Muscle of leg (tissue), 3 donors: ENCODE measurements at regions not wholly inside any gene's neighbourhood (a gene's known extent, or its start where the extent isn't known, plus 50 kb on each side); places are given as distances from the start of the nearest gene placed in this dataset.
A peak's percentile ranks its signal among the peaks of the same experiment; 100 is the strongest.

Experiments
- DNase-seq: peaks from one replicate; pipeline ENCODE4 v3.0.0; 2013
- H3K27ac ChIP-seq: one replicate; pipeline ENCODE4 v1.5.1; 2013; ENCODE audit warnings: mild to moderate bottlenecking, low read length, control low read depth
- H3K27me3 ChIP-seq: one replicate; pipeline ENCODE4 v1.6.1; 2013; ENCODE audit warnings: low read length; ENCODE audit not compliant: control insufficient read depth, insufficient read depth
- H3K36me3 ChIP-seq: one replicate; pipeline ENCODE4 v1.6.1; 2013; ENCODE audit warnings: low read length; ENCODE audit not compliant: control insufficient read depth, insufficient read depth
- H3K4me1 ChIP-seq: one replicate; pipeline ENCODE4 v1.6.1; 2013; ENCODE audit warnings: low read length; ENCODE audit not compliant: control insufficient read depth, insufficient read depth
- H3K4me3 ChIP-seq: one replicate; pipeline ENCODE4 v1.5.1; 2013; ENCODE audit warnings: low read length, control low read depth
- H3K9me3 ChIP-seq: replicated peaks from 2 replicates; pipeline ENCODE4 v1.6.1; 2013; ENCODE audit warnings: low read depth, low read length; ENCODE audit not compliant: control insufficient read depth
- WGBS: methylation state at CpG from one replicate; pipeline ENCODE4 v1.1.5; 2013; ENCODE audit warnings: missing lambda C conversion rate; ENCODE audit not compliant: insufficient coverage; 5-methylcytosine and 5-hydroxymethylcytosine counted together

DNA sequence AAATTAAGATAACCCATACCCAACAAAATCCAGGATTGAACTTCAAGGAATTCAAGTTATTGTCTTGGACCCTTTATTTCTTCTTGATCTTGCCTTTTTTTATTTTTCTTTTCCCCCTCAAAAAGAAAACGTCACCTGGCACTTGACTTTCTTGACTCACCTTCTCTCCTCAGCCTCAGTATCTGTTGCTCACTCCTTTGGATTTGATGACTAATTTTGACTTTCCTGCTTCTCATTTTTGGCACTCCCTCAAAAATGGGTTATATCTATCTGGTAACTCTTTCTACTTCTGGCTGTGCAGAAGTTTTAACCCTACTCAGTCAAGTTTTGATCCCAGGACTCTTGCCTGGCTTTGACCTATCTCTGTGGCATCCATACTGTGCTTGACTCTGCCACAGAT is 66.6 kb upstream of the SPATA31D4 start:
- 60% methylated on average over 1 of the region's 1 CpG for WGBS
- Histone ChIP-seq H3K36me3 (no peaks in the 10 kb centered on the region), H3K9me3 (no peaks in the 10 kb centered on the region), H3K4me3 (no peak overlapping the region), H3K4me1 (no peaks in the 10 kb centered on the region), H3K27me3 (no peaks in the 10 kb centered on the region), H3K27ac (no peak overlapping the region)
- no peak for DNase-seq

DNA sequence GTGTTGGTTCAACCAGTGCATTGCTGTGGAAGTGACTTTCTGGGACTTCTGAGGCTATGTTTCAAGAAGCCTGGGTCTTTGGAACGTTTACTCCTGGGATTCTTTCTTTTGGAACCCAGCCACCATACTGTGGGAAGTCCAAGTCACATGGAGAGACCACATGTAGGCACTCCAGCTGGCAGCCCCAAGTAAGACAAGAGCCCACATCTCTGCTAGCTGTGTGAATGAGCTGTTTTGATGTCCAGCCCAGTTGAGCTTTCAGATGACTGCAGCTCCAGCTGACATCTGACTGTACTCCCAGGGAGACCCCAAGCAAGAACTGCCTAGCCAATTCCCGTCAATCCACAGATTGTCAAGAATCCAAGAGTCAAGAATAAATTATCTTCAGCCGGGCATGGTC is 60.1 kb upstream of the SPATA31D4 start:
- no peaks in the 10 kb centered on the region for H3K36me3 ChIP-seq
- no peaks in the 10 kb centered on the region for H3K4me1 ChIP-seq
- no peaks in the 10 kb centered on the region for H3K9me3 ChIP-seq
- no peak overlapping the region for H3K27ac ChIP-seq
- DNase-seq, result no peak
- no peaks in the 10 kb centered on the region for H3K27me3 ChIP-seq
- 86% methylated on average over 2 of the region's 3 CpGs for WGBS
- no peak overlapping the region for H3K4me3 ChIP-seq

DNA sequence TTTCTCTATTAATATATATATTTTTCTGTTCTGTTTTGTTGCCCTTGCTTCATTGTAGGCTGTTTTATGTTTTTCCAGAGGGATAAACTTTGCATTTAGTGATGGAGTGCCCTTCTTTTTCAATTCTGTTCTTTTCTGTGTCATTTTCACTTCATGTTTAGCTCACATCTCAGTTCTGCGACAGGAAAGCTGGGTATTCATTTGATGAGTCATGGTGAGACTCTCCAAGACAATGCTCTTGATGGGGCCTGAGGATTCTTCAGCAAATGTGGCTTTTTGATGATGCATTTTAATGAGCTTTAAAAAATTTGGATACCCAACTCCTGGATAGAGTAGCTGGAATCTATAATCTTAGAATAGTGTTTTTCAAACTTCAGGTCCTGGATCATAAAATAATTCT is 56.5 kb upstream of the SPATA31D4 start:
- Histone ChIP-seq H3K4me3 (no peak overlapping the region), H3K36me3 (no peaks in the 10 kb centered on the region), H3K27ac (no peak overlapping the region), H3K9me3 (no peaks in the 10 kb centered on the region), H3K27me3 (no peaks in the 10 kb centered on the region), H3K4me1 (no peaks in the 10 kb centered on the region)
- DNase-seq, result peak; percentile 45
- no CpG with 5 or more reads among the region's 1 CpG for WGBS

DNA sequence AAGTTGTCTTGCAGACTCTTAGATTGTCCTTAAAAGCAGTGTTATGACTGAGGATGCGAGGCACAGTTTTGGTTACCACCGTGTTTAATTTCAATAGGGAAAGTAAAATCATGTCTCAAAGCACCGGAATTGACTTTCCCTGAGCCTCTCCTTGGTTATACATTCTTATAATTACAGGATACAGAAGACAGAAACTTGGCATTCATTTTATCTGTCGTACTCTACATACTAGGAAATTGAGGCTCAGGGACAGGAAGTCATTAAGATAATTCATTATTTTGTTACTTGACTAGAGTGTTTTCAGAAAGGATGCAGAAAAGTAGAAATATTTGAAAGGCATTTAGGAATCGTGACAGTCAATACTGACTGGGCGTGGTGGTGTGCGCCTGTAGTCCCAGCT is 54.0 kb upstream of the SPATA31D4 start:
- no peak for DNase-seq
- Histone ChIP-seq H3K4me3 (no peak overlapping the region), H3K27me3 (no peaks in the 10 kb centered on the region), H3K27ac (peak overlapping the region; percentile 81), H3K9me3 (no peaks in the 10 kb centered on the region), H3K36me3 (no peaks in the 10 kb centered on the region), H3K4me1 (no peaks in the 10 kb centered on the region)
- WGBS, result 60% methylated on average over 1 of the region's 7 CpGs

DNA sequence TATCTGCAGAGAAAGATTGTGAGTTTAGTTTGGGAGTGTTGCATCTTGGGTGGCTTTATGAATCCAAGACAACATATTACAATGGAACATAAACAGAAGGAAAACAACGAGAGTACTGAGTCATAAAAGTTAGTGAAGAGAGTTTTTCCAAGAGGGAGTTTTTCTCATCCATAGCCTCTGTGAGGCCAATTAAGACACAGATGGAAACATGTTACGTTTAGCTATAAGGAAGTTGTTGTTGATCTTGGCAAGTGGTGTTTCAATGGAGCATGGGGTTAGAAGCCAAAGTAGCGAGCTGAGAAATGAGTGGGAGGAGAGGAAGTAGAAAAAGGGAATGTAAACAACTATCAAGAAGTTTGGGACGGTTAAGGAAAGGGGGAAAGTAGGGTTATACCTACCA is 53.3 kb upstream of the SPATA31D4 start:
- no peaks in the 10 kb centered on the region for H3K4me1 ChIP-seq
- no peaks in the 10 kb centered on the region for H3K36me3 ChIP-seq
- no peaks in the 10 kb centered on the region for H3K27me3 ChIP-seq
- WGBS, result 26% methylated on average over 3 of the region's 4 CpGs
- no peak overlapping the region for H3K4me3 ChIP-seq
- peak; percentile 95 for DNase-seq
- H3K27ac ChIP-seq, result peak overlapping the region; percentile 81
- H3K9me3 ChIP-seq, result no peaks in the 10 kb centered on the region

DNA sequence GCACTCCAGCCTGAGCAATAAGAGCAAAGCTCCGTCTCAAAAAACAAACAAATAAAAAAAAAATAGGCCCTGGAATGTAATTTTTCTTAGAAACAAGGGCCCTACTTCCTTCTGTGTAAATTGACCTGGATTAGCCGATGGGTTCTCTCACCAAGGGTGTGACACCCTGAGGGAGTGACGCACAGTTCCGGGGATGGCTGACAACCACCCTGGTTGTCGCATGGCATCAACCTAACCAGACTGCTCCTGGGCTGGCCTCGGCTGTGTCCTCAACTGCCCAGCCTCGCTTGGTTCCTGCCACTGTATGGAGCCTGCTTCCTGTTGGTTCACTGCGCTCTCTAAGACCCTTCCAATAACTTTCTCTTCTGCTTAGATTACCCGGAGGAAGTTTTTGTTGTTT is 51.2 kb upstream of the SPATA31D4 start:
- no peak overlapping the region for H3K4me3 ChIP-seq
- H3K27me3 ChIP-seq, result no peaks in the 10 kb centered on the region
- H3K9me3 ChIP-seq, result no peaks in the 10 kb centered on the region
- 100% methylated on average over 4 of the region's 9 CpGs for WGBS
- H3K27ac ChIP-seq, result no peak overlapping the region
- H3K4me1 ChIP-seq, result peaks cover 3% of the 10 kb centered on the region
- H3K36me3 ChIP-seq, result no peaks in the 10 kb centered on the region
- DNase-seq, result no peak
